OCI-LY7 (cell line): ENCODE measurements at regions not wholly inside any gene's neighbourhood (a gene's known extent, or its start where the extent isn't known, plus 50 kb on each side); places are given as distances from the start of the nearest gene placed in this dataset.

Experiments used
- EZH2phosphoT487 ChIP-seq: fragments of 200-600 bp; sonication (generic); IDR thresholded peaks from 2 replicates; pipeline ENCODE4 v1.6.1; 2018; ENCODE audit warnings: low read depth, borderline replicate concordance, mild to moderate bottlenecking, mixed run types, antibody characterized with exemption, low read length, moderate library complexity, mixed read lengths
- TF ChIP-seq, protein P1 (sequence below): fragments of 200-600 bp; sonication (generic); conservative IDR thresholded peaks from 2 replicates; pipeline ENCODE4 v1.5.1; 2014; ENCODE audit warnings: mild to moderate bottlenecking, antibody characterized with exemption, low read length, moderate library complexity, mixed read lengths

DNA sequence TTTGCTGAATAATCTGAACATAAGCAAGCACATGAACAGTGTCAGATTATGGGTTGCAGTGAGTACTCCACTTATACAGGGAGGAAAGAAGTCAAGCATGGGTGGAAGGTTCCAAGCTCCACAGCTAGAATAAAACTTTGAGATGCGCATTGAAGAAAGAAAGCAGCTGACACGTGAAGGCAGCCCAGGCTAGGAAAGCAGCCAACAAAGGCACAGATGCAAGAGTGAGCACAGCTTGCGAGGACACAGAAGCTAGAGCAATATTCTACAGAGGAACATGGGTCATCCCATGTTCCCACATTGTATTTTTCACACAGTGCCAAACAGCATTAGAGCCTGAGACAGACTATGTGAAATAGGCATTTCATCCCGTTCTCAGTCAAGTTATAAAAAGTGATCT lies 194.6 kb upstream of the TBX20 start:
- TF ChIP-seq, protein P1, sequence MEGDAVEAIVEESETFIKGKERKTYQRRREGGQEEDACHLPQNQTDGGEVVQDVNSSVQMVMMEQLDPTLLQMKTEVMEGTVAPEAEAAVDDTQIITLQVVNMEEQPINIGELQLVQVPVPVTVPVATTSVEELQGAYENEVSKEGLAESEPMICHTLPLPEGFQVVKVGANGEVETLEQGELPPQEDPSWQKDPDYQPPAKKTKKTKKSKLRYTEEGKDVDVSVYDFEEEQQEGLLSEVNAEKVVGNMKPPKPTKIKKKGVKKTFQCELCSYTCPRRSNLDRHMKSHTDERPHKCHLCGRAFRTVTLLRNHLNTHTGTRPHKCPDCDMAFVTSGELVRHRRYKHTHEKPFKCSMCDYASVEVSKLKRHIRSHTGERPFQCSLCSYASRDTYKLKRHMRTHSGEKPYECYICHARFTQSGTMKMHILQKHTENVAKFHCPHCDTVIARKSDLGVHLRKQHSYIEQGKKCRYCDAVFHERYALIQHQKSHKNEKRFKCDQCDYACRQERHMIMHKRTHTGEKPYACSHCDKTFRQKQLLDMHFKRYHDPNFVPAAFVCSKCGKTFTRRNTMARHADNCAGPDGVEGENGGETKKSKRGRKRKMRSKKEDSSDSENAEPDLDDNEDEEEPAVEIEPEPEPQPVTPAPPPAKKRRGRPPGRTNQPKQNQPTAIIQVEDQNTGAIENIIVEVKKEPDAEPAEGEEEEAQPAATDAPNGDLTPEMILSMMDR = no peak
- no peak for TF ChIP-seq EZH2phosphoT487
